Neural cell (in vitro differentiated cells): ENCODE measurements at regions not wholly inside any gene's neighbourhood (a gene's known extent, or its start where the extent isn't known, plus 50 kb on each side); places are given as distances from the start of the nearest gene placed in this dataset.

Source experiments
- H2AFZ ChIP-seq: fragments of 200-600, 300-800 bp; sonication (generic), shearing (Covaris generic); 2 replicates; pipeline ENCODE4 v1.6.0; 2014; ENCODE audit warnings: low read depth, mild to moderate bottlenecking, antibody characterized with exemption, low read length, moderate library complexity
- H3F3A ChIP-seq: fragments of 200-600 bp; shearing (Covaris generic); 2 replicates; pipeline ENCODE4 v1.6.1; 2016; ENCODE audit warnings: mild to moderate bottlenecking, moderate library complexity, mixed read lengths, antibody characterized with exemption, low read length; ENCODE audit not compliant: insufficient read depth, poor library complexity, severe bottlenecking
- H3K27ac ChIP-seq: fragments of 200-600, 300-800 bp; sonication (generic), shearing (Covaris generic); 2 replicates; pipeline ENCODE4 v1.5.1; 2014; ENCODE audit warnings: mild to moderate bottlenecking, low read length, moderate library complexity
- H3K27me3 ChIP-seq: fragments of 300-800, 200-600 bp; sonication (generic), shearing (Covaris generic); 2 replicates; pipeline ENCODE4 v1.6.0; 2014; ENCODE audit warnings: mild to moderate bottlenecking, low read depth, low read length, moderate library complexity; ENCODE audit not compliant: insufficient read depth
- H3K36me3 ChIP-seq: fragments of 300-800, 200-600 bp; sonication (generic), shearing (Covaris generic); 2 replicates; pipeline ENCODE4 v1.5.1; 2014; ENCODE audit warnings: mild to moderate bottlenecking, antibody characterized with exemption, low read length, moderate library complexity; ENCODE audit not compliant: insufficient read depth
- H3K4me2 ChIP-seq: fragments of 300-800, 200-600 bp; sonication (generic), shearing (Covaris generic); 2 replicates; pipeline ENCODE4 v1.6.0; 2014; ENCODE audit warnings: mild to moderate bottlenecking, low read length
- H3K4me3 ChIP-seq: fragments of 300-800, 200-600 bp; sonication (generic), shearing (Covaris generic); 2 replicates; pipeline ENCODE4 v1.5.1; 2014; ENCODE audit warnings: mild to moderate bottlenecking, low read length, moderate library complexity
- H3K79me2 ChIP-seq: fragments of 200-600 bp; shearing (Covaris generic); replicated peaks from 2 replicates; pipeline ENCODE4 v1.6.0; 2014; ENCODE audit warnings: mild to moderate bottlenecking, low read length, moderate library complexity; ENCODE audit not compliant: insufficient read depth
- H3K9ac ChIP-seq: fragments of 300-800, 200-600 bp; sonication (generic), shearing (Covaris generic); 2 replicates; pipeline ENCODE4 v1.6.1; 2016; ENCODE audit warnings: mild to moderate bottlenecking, low read length, mixed read lengths
- H3K9me2 ChIP-seq: fragments of 200-600 bp; shearing (Covaris generic); 2 replicates; pipeline ENCODE4 v1.6.1; 2016; ENCODE audit warnings: mild to moderate bottlenecking, low read length, mixed read lengths; ENCODE audit not compliant: insufficient read depth
- H3K9me3 ChIP-seq: fragments of 200-600, 300-800 bp; sonication (generic), shearing (Covaris generic); 2 replicates; pipeline ENCODE4 v1.6.1; 2016; ENCODE audit warnings: mild to moderate bottlenecking, mixed run types, low read length, moderate library complexity, mixed read lengths
- H4K20me1 ChIP-seq: fragments of 200-600 bp; shearing (Covaris generic); 2 replicates; pipeline ENCODE4 v1.6.1; 2016; ENCODE audit warnings: mild to moderate bottlenecking, mixed run types; ENCODE audit not compliant: insufficient read depth
- EP300 ChIP-seq: fragments of 450-650 bp; conservative IDR thresholded peaks from 2 replicates; pipeline ENCODE4 v1.6.1; 2014; ENCODE audit warnings: antibody characterized with exemption, mild to moderate bottlenecking, moderate library complexity; ENCODE audit not compliant: poor library complexity, severe bottlenecking
- EZH2 ChIP-seq: fragments of 200-600, 300-800 bp; shearing (Covaris generic), sonication (generic); IDR thresholded peaks from 2 replicates; pipeline ENCODE4 v1.6.1; 2014; ENCODE audit warnings: antibody characterized with exemption, low read length, borderline replicate concordance, mild to moderate bottlenecking; ENCODE audit not compliant: insufficient read depth, poor library complexity, severe bottlenecking
- MXI1 ChIP-seq: fragments of 450-650 bp; conservative IDR thresholded peaks from 2 replicates; pipeline ENCODE4 v1.6.1; 2014; ENCODE audit warnings: antibody characterized with exemption, mild to moderate bottlenecking; ENCODE audit not compliant: poor library complexity, severe bottlenecking
- POLR2AphosphoS5 ChIP-seq: IDR thresholded peaks from 2 replicates; pipeline ENCODE4 v1.6.1; 2012
- RAD21 ChIP-seq: fragments of 450-650 bp; conservative IDR thresholded peaks from 2 replicates; pipeline ENCODE4 v1.6.1; 2014; ENCODE audit warnings: antibody characterized with exemption, mild to moderate bottlenecking, moderate library complexity
- REST ChIP-seq: IDR thresholded peaks from 2 replicates; pipeline ENCODE4 v1.6.1; 2012; ENCODE audit warnings: borderline replicate concordance
- SMC3 ChIP-seq: fragments of 450-650 bp; conservative IDR thresholded peaks from 2 replicates; pipeline ENCODE4 v1.6.1; 2014; ENCODE audit warnings: antibody characterized with exemption, mild to moderate bottlenecking, moderate library complexity; ENCODE audit not compliant: poor library complexity
- TAF1 ChIP-seq: IDR thresholded peaks from 2 replicates; pipeline ENCODE4 v1.6.1; 2012; ENCODE audit warnings: low read depth
- TF ChIP-seq, protein P1 (sequence below): fragments of 450-650 bp; IDR thresholded peaks from 2 replicates; pipeline ENCODE4 v1.5.1; 2014; ENCODE audit warnings: antibody characterized with exemption, mild to moderate bottlenecking, moderate library complexity; ENCODE audit not compliant: poor library complexity, severe bottlenecking

- H3K27me3 ChIP-seq, result no peaks in the 10 kb centered on the region
- no peak for TF ChIP-seq SMC3
- no peak for TF ChIP-seq MXI1
- TF ChIP-seq EP300, result no peak
- TF ChIP-seq REST, result no peak
- no peak for TF ChIP-seq POLR2AphosphoS5
- TF ChIP-seq TAF1, result no peak
- no peak for TF ChIP-seq RAD21
These were observed 584.0 kb upstream of the TENM3 start for GRCh38 chr4:181659202-181659601.

GRCh38 chr4:181659876-181660275 lies 583.3 kb upstream of the TENM3 start:
- Histone ChIP-seq H2AFZ (no peak overlapping the region), H3K79me2 (no peaks in the 10 kb centered on the region), H3K9me2 (no peaks in the 10 kb centered on the region), H3K27me3 (no peaks in the 10 kb centered on the region), H3K9ac (no peak overlapping the region), H3F3A (no peaks in the 10 kb centered on the region), H3K9me3 (no peaks in the 10 kb centered on the region), H4K20me1 (no peaks in the 10 kb centered on the region), H3K27ac (no peak overlapping the region), H3K4me2 (no peak overlapping the region), H3K4me3 (no peak overlapping the region), H3K36me3 (no peaks in the 10 kb centered on the region)
- TF ChIP-seq RAD21 (no peak), MXI1 (no peak), SMC3 (no peak), TAF1 (no peak), REST (no peak), EP300 (no peak), EZH2 (no peak), POLR2AphosphoS5 (no peak)
- TF ChIP-seq, protein P1, sequence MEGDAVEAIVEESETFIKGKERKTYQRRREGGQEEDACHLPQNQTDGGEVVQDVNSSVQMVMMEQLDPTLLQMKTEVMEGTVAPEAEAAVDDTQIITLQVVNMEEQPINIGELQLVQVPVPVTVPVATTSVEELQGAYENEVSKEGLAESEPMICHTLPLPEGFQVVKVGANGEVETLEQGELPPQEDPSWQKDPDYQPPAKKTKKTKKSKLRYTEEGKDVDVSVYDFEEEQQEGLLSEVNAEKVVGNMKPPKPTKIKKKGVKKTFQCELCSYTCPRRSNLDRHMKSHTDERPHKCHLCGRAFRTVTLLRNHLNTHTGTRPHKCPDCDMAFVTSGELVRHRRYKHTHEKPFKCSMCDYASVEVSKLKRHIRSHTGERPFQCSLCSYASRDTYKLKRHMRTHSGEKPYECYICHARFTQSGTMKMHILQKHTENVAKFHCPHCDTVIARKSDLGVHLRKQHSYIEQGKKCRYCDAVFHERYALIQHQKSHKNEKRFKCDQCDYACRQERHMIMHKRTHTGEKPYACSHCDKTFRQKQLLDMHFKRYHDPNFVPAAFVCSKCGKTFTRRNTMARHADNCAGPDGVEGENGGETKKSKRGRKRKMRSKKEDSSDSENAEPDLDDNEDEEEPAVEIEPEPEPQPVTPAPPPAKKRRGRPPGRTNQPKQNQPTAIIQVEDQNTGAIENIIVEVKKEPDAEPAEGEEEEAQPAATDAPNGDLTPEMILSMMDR, result no peak

More at GRCh38 chr4:181659202-181659601, 584.0 kb upstream of the TENM3 start:
- Histone ChIP-seq H3K27ac (no peak overlapping the region), H3F3A (no peaks in the 10 kb centered on the region), H3K4me3 (no peak overlapping the region), H3K9me3 (no peaks in the 10 kb centered on the region), H3K79me2 (no peaks in the 10 kb centered on the region), H3K9ac (no peak overlapping the region), H3K4me2 (no peak overlapping the region), H4K20me1 (no peaks in the 10 kb centered on the region), H2AFZ (no peak overlapping the region), H3K36me3 (no peaks in the 10 kb centered on the region), H3K9me2 (no peaks in the 10 kb centered on the region)
